ENCODE measurements at regions not wholly inside any gene's neighbourhood (a gene's known extent, or its start where the extent isn't known, plus 50 kb on each side); places are given as distances from the start of the nearest gene placed in this dataset.
"Not testable (repeated sequence)": the region's sequence is repeated elsewhere in the genome, so short reads cannot be mapped to it uniquely, and the experiment has no call there.

DNA sequence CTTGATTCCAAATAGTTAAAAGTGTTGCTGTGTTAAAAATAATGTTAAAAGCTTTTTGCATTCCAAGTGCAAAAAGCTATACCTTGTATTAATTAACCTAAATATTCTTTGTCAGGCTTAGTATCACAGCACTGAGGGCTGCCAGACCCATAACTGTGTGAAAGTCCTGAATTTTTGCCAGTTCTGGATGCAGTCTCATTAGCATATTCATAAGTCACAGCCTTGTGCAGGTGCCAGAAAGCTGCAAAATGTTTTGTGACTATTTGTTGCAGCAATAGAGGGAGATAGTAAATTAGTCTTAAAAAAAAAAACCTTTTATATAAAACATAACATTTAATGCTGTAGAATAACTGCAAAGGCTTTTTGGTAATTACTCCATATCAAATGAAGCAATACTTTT is 56.6 kb downstream of the SLITRK1 start:
- no peak for DNase-seq

DNA sequence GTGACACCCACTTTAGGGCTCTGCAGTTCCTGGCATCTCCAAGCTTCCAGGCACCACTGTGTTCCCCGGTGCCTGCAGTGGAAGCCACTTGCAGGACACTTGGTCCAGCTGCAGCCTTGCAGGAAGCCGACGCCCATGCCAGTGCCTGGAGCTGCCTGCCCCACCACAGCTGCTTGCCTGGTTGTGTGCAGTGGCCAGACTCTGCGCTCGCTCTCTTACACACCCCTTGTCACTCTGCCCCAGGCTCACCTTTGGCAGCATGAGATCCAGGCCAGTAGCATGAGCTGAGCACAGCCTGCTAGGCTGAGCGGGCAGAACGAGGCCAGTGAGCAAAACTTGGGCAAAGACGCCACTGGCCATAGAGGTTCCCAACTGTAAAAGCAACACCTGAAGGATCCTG is 57.7 kb downstream of the SLITRK1 start:
- no peak for DNase-seq

DNA sequence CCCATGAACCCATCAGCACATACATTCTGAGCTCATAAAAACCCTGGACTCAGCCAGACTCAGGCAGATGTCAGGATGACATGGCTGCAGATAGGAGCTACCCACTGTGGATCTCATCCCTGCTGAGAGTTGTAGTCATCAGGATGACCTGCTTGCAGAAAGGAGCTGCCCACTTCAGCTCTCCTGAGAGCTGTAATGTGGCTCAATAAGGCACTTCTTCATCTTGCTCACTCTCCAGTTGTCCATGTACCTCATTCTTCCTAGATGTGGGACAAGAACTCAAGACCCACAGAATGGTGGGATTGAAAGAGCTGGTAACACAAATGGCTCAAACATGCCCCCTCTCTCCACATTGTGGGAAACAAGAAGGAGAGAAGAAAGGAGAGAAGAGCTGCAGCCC is 58.2 kb downstream of the SLITRK1 start:
- DNase-seq, result no peak

DNA sequence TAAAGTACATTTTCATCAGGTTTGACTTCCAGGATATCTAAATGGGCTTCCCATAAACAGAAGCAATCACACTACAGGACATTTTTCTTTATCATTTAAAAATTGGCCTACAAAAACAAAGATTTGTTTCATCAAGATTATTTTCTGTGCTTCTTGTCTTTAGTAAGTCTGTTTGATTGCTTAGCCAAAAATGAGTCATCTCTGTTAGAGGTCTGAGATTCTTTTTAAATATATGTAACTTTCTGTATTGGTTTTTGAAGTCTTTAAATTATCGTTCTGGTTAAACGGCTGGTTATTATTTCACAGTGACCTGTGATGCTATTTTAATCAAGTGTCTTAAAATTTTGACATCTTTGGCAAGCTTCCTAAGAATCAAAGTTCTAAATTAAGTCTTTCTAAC is 62.7 kb downstream of the SLITRK1 start:
- no peak for DNase-seq

DNA sequence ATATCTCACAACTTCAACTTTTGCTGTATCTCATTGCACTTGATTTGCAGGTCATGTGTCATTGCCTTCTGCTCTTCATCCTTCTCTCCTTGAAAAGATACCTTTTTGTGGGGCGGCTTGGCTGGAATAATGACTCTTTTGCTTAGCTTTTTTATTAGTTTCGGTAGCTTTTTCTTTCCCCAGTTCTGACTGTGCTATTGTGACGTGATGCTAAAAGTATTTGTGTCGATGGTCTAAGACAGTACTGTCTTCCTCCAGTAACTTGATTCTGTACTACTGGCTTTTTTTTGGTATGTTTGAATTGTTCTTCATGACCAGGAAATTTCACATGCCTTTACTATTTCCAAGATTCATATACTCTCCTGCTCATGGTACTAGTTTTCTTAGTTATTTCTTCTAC is 63.1 kb downstream of the SLITRK1 start:
- DNase-seq, result no peak

DNA sequence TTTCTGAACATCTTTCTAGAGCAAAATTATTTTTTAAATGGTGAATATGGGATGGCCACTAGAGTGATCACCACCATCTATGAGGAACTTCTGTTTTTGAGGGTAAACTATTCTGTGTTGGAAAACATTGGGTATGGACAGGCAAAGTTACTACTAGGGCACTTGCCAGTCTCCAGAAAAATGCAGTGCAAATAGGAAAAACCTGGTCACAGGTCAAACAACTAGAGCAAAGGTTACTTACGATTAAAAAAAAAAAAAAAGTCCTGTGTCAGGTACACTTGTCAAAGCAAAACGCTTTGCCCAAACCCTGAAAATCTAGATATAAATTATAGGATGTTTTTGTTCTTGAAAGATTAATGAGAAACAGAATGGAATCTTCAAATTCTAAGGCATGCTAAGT is 66.2 kb downstream of the SLITRK1 start:
- no peak for DNase-seq

DNA sequence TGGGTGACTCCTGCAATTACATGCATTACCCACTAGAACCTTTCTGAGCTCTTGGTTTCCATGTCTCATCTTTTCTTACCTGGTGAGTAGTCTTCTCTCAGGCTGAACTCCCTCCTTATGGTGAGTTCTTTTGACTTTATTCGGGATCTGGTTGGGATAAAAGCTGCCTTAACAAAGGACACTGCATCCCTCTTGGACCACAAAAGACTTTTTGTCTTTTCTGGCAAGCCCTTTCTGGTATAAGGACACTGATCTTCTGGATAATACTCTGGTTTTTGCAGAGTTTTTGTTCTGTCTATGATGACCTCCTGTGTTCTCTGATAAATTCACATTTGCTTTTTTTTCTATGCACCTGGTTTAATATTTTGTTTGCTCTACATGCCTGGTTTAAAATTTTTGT is 66.7 kb downstream of the SLITRK1 start:
- DNase-seq, result no peak

DNA sequence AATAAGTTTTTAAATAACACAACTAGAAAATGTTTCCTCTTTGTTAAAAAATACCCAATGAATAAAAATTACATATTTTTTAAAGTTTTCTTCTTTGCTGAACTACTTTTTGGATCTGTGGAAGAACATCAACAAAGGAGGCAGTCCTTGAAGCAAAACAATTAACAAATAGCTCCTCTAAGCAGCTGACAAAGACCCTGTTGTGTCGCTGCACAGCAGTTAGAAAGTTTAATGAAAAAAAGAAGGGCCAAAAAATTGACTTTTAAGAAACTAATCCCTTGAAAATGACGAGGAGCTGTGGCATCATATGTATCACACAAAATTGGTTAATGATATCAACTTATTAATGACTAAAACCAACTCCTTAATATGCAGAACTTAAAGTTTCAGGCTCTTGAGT is 72.1 kb downstream of the SLITRK1 start:
- DNase-seq, result no peak

DNA sequence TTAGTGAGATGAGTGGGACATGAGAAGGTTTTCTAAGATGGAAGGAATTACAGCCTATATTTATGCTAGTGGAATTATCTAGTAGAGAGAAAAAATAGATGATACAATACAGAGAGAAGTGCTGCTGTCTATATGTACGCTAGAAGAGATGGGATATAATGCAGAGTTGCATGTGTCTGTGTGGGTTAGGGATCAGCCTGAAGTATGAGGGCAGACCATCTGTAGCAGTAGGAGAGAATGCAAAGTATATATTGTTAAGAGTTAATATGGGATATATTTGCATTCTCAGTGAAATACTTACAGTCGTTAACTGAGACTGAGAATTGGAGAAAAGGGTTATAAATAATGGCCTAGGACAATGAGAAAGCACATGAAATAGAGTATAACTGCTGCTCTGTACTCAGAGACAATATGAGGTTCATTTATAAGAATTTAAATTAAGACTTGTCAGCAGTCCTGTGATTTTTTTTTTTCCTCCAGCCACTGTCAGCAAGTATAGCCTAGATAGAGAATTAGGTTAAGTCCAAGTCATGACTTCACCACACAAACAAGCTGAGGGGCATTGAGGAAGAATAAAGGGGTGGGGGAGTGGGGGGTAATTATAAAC is 77.8 kb downstream of the SLITRK1 start:
- DNase-seq, result no peak

DNA sequence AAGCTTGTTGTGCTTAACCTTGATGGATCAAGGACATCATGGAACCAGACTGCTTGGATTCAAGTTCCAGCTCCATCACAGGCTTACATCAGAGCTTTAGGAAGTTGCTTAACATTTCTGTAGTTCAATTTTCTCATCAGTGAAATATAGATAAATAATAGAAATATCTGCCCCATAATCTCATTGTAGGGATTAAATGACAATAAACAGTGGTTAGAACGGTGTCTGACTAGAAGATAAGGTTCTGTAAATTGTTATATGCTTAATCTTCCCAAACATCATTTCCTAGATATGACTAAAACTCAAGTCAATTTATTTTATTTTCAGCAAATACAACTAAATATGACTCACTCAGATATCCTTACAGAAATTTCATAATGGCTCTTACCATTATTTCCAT is 83.5 kb downstream of the SLITRK1 start:
- no peak for DNase-seq

DNA sequence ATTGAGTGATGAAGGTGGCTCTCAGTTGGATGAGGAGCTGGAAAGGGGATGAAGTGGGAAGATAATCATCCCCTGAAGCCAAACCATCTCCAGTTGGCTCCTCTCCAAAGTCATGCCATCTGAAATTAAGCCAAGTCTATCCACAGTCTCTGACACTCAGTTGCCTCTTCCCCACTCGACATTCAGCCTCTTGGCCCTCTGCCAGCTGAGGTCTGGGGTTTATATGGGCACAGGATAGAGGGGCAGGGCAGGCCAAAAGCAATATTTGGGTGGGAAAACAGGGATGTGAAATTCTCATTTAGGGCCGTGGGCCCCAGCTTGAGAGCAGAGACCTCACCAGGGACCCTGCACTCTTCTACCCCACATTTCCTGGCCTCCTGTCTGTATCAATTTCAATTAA is 85.9 kb downstream of the SLITRK1 start:
- DNase-seq, result peak; percentile 24

DNA sequence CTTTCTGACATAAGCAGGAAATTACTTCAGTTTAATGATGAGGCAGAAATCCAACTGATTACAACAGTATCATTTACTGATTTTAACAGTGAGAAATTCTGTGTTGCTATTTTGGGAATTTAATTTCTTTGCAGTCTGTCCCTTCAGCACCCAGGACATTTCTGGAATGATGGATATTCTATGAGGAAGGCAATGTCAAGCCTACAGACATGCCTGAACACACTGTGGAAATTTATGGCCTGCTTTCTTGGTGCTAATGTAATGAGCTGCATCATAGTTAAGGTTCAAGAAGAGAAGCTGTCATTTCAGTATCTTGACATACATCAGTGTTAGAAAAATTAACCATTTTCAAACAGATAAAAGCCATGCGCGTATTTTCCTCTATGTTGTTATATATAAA is 87.7 kb downstream of the SLITRK1 start:
- DNase-seq, result no peak

DNA sequence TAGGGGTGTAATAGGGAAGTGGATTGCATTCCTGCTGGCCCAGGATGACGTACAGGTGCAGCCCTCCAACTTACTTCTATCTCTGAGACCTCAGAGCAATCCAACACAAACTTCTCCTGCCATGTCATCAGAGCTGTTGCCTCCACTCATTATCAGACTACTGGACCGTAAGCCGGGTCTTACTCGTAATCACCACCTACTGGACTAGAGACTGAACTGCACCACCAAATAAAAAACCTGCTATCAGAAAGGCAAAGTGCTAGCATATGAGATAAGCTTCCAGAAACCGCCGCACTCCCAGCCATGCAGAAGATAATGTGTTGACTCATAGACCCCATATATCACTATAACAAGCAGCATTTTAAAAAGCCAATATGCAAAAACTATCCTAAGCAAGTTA is 102.0 kb downstream of the SLITRK1 start:
- no peak for DNase-seq

DNA sequence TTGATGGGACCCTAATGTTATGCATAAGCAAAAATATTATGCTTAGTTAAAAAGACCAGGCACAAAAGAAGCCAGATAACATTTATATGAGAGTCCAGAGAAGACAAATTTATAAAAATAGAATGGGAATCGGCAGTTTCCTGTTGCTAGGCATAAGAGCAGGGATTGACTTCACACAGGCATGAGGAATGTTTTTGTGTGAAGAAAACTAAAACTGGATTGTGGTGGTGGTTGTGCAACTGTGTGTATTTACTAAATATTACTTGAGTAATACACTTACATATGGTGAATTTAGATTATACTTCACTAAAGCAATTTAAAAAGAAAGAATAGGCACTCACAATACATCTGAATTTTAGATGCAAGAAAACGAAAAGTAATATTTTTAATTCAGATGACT is 108.3 kb downstream of the SLITRK1 start:
- DNase-seq, result no peak

DNA sequence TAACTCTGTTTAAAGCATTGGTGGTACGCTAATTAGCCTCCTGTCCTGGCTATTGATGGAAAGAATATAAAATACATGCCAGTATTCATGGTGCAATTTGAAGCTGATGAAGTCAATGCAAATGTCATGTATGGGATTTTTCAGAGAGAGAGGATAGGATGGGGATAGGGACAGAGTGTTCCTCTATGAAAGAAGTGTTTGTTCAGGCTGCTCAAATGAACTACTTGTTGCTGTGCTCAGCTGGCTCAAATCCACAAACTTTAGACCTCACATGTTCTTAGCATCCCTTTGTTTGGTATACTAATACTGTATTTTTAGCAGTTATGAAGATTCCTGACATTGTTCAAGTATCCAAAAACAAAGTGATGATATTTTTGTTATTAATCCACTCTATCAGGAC is 116.5 kb downstream of the SLITRK1 start:
- DNase-seq, result no peak

DNA sequence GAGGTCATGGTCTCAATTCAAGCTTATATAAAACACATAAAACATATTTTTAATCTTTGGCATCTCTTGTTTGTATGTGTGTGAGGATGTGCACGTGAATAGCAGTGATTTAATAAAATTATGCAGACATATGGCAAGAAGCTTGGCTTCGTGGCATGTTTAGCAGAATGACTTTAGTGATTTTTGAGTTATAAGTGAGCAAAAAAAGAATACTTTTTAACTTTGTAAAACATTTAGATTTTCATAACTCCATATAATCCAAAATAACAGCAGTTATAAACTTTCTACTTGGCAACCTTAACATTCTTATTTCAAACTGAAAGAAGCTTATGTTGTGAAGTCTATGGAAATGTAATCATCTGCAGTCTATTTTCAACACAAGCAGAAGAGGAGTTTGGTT is 120.6 kb downstream of the SLITRK1 start:
- no peak for DNase-seq

DNA sequence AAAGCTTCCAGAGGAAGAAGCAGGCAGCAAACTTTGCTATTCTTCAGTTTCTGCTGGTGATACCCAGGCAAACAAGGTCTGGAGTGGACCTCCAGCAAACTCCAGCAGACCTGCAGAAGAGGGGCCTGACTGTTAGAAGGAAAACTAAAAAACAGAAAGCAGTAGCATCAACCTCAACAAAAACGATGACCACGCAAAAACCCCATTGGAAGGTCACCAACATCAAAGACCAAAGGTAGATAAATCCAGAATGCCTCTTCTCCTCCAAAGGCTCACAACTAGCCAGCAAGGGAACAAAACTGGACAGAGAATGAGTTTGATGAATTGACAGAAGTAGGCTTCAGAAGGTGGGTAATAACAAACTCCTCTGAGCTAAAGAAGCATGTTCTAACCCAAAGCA is 127.1 kb downstream of the SLITRK1 start:
- DNase-seq, result not testable (repeated sequence)

DNA sequence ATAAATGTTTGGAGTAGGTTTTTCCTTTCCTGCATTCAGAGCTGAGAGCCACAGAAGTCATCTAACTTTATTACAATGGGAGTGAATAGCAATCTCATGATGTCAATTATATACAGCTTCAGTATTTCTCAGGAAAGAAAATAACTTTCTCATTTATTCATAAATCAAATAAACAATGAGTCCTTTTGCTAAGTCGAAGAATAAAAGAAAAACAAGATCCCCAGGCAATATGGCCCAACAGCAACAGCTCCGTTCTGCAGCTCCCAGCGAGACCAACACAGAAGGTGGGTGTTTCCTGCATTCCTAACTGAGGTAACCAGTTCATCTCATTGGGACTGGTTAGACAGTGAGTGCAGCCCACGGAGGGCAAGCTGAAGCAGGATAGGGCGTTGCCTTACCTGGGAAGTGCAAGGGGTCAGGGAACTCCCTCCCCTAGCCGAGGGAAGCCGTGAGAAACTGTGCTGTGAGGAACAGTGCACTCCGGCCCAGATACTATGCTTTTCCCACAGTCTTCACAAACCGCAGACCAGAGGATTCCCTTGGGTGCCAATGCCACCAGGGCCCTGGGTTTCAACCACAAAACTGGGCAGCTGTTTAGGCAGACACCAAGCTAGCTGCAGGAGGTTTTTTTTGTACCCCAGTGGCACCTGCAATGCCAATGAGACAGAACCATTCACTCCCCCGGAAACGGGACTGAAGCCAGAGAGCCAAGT is 128.2 kb downstream of the SLITRK1 start:
- no peak for DNase-seq

DNA sequence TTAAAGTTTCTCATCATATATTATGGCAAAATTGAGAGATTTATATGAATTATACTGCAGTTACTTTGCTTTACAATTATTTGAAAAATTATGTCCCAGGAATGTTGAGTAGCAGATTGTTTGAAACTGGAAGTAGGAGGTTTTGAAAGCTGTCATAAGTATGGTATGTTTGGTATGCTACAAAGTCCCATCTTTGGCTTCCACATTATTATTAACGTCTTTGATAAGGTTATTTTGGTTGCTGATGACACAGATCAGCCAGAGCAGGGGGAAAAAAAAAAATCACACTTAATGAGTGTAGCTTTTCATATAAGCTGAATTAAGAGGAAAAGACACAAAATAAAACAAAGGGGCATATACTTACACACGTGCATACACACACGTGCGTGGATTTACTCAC is 130.1 kb downstream of the SLITRK1 start:
- no peak for DNase-seq

DNA sequence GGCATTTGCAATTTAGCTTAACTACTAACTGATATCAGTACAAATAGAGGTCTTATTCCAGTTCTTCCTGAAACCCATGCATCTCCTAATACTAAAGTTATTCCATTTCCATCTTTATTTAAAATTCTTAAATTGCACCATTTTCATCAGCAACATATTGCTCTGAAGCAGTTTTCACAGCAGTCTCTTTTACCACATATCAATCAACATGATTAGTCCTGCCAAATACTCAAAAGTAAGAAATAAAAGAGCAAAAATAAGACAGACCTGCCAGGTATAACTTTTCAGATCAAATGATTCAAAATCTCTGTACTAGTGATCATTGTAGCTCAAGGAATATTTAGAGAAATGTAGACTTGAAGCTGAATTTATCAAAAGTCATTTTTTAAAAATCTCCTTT is 141.7 kb downstream of the SLITRK1 start:
- no peak for DNase-seq

DNA sequence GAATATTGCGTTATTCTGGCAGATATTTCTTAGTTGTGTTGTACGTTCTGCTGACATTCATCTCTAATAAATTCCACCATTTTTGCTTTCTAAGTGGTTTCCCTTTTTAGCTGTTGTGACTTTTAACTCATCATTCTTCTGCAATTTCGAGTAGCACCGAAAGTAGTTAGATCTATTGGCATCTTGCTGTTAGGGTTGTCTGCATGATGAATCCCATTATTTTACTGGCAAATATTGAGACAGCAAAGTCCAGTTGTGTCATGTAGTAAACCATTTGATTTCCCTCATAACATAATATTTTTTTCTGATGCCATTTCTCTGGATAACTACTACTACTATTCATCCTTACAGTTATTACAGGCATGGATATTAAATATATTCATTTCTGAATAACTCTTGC is 143.9 kb downstream of the SLITRK1 start:
- DNase-seq, result no peak

DNA sequence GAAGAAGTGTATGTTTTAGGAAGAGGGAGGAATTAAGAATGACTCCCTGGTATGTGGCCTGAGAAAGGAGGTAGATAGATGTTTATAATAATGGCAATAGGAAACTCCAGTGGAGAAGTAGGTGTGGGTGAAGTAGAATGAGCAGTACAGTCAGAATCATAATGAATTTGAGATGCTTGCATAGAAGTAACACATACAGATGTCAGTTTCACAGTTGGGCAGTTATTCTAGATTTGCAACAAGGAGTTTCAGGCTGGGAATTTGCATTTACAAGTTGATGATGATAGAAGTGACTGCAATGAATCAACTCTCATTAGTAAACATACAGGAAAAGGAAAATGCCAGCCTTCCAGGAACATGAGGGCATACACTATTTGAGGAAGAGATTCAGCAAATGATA is 149.0 kb downstream of the SLITRK1 start:
- DNase-seq, result no peak

DNA sequence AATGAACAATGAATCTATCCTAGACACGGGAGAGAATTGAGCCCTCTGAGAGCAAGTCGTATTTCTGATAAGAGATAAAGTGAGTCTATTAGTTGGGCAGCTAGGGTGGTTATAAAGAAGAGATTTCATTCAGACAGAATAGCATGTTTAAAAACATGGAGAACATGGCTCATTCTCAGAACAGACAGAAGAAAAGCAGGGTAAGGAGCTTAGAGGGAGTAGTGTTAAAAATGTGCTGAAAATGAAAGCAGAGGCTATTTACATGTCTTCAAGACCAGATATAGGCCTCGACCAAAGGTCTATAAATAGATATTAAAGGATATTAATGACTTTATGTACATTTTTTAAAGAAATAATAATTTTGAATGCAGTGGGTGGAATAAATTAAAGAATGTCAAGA is 149.5 kb downstream of the SLITRK1 start:
- no peak for DNase-seq

DNA sequence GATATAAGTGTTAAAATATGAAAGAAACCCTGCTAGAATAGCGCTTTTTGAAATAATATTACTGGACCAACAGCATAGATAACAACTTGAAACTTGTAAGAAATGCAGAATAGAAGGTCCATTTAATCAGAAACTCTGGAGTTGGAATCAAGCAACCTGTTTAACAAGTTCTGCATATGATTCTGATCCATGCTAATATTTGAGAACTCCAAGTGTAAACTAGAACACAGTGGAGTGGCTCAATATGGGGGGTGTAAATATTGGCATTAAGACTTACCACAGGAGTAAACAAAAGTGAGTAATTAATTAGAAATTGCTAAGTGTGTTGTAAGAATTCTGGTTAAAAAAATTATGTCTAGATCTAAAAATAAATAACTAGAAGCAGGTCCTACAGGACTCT is 151.2 kb downstream of the SLITRK1 start:
- DNase-seq, result no peak

DNA sequence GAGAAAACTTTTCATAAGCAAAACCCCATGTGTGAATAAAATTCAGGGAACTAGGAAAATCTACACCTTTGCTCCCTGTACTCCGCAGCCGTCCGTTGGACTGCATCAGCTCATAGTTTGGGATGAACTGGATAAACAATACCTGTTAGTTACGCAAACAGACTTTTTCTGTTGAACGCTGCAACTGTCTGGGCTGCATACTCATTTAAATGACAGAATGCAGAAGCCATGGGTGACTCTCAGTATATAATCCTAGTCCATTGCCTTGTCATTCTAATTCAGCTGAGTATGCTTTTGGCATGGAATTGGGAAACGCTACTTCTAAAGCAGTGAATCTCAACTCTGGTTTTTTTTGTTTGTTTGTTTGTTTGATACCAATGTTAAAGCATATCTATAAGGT is 151.6 kb downstream of the SLITRK1 start:
- DNase-seq, result no peak

Measured in NCI-H1092 treated with DMSO at 0.1 percent for 48 hours (cell line).